Left renal cortex interstitium (tissue), 4 donors: ENCODE measurements at regions not wholly inside any gene's neighbourhood (a gene's known extent, or its start where the extent isn't known, plus 50 kb on each side); places are given as distances from the start of the nearest gene placed in this dataset.
A peak's percentile ranks its signal among the peaks of the same experiment; 100 is the strongest.
"Not testable (repeated sequence)": the region's sequence is repeated elsewhere in the genome, so short reads cannot be mapped to it uniquely, and the experiment has no call there.

Experiments
- DNase-seq, 4 donors: peaks; one replicate each; pipeline ENCODE4 v3.0.0-alpha.2; 2013; ENCODE audit warnings: low read depth in 4 of 4, low spot score in 2 of 4, missing footprints in 1 of 4

GRCh38 chr18:59980188-59980637, 80.4 kb downstream of the PMAIP1 start:
- DNase-seq = no peak

DNA sequence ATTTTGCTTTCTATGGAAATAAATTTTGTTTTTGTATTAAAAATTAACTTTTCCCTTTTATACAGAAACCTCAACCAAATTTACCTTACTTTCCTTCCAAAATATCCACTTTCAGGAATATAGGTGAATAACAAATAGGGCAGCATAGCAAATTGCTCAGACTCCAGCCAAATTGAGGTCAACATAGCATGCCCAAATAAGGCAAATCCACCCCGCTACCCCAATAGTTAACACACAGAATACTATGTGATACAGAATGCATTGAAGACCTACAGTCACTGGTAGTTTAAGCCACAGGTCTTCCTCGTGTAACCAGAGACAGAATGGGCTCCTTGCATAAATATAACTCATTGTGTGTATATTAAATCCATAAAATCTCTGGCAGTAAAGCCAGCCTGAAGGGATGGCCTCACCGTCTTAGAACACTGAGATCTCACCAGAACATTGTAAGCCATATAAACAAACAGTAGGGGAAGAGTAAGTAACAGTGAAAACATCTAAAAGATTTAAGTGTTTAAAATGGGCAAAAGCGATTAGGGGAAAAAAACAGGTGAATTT, 72.2 kb downstream of the PMAIP1 start:
- DNase-seq = no peak

- DNase-seq = not testable (repeated sequence)
Measured at GRCh38 chr18:59971144-59971543, 71.3 kb downstream of the PMAIP1 start.

DNA sequence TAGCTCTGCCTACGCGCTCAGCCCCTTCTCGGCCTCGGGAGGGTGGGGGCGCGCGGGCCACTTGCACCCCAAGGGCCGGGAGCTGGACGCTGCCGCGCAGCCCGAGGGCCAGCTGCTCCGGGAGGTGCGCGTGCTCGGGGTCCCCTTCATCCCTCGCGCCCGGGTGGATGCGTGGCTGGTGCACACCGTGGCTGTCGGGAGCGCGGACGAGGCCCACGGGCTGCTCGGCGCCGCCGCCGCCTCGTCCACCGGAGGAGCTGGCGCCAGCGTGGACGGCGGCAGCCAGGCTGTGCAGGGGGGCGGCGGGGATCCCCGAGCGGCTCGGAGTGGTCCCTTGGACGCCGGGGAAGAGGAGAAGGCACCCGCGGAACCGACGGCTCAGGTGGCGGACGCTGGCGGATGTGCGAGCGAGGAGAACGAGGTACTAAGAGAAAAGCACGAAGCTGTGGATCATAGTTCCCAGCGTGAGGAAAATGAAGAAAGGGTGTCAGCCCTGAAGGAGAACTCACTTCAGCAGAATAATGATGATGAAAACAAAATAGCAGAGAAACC, 69.8 kb downstream of the PMAIP1 start:
- DNase-seq = not testable (repeated sequence)

- no peak for DNase-seq
Measured at GRCh38 chr18:59968583-59968982, 68.8 kb downstream of the PMAIP1 start.

- DNase-seq = no peak
Measured at GRCh38 chr18:59967878-59968277, 68.1 kb downstream of the PMAIP1 start.

- no peak for DNase-seq
Measured at GRCh38 chr18:59966913-59967312, 67.1 kb downstream of the PMAIP1 start.

DNA sequence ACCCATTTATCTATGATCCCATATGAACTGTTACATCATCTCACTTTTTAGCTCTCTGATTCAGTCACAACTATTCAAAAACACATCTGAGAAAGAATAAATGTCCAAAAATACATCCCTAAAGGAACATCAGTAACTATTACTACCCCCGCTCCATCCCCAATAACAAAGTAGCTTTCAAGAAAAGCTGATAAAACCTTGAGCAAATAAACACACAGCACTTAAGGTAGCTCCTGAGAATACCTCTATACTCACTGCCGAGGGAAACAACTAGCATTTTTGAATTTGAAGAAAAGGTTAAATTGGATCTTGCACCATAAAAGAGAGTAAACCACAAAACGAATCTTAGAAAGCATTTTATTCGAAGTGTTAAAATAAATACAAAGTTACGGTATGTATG, 63.4 kb downstream of the PMAIP1 start:
- no peak for DNase-seq

DNA sequence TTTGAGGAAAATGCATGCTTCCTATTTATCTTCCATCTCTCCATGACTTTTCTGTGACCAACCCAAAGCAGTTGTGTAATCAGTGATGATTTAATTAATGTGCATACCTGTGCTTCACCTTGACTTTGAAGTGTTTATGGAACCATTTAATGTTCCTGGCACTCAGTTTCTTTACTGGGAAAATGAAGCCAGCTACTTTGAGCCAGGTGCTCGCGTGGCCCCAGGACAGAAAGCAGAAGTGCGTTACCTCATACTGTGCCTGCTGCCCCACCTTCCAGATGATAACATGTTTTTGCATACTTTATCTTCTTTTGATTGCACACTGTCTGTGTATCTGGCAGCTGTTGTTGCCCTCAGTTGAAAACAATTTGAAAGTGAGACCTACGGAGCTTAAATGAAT, 61.3 kb downstream of the PMAIP1 start:
- no peak for DNase-seq

- no peak for DNase-seq
Measured at GRCh38 chr18:59960272-59960671, 60.5 kb downstream of the PMAIP1 start.

DNA sequence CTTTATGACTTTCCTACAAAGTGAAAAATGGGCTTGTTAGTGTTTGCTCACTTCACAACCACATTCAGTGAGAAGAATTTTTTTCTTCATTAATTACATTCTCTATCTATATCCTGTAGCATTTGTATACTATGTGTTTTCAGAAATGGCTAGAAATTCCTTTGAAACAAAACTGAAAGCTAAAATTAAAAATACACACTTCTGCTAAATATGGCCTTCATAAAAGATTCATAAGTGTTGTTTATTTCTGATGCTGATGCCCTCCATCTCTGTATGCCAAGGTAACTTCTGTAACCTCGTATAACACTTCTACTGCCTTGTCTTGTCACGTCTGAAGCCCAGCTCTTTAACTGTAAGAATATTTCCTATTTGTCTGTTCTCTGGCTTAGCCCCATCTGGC, 59.8 kb downstream of the PMAIP1 start:
- no peak for DNase-seq

DNA sequence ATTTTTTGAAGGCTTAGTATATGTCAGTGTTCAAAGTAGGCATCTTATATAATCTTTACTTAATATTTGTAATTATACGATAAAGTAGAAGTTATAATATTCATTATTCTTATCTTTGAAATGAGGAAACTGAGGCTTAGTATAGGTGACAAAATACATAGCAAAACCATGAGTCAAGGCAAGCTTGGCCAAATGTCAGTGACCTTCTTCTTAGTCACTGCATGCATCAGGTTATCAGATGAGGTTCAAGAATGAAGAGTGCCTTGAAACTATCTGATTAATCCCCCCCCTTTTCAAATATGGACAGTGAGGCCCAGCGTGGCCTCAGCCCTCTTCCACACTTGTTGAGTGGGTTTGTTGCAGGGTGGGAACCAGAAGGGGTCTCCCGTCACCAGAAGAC, 59.3 kb downstream of the PMAIP1 start:
- no peak for DNase-seq

DNA sequence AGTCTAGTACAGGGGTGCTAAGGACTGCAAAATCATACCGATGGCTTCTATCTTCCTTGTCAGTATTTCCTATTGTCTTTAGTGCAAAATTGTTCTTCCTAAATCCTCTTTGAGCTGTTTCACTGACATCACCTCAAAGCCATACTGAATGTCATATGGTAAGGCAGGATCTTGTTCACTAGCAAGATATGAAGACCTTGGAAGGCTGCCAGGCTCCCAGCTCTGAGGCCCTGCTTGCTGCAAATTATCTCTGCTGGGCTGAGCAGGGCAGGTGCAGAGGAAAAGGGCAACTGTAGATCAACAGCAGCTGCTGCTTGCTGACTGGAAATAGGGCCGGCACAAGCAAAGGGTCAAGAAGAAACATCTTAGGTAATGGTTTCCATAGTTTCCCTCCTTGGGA, 58.2 kb downstream of the PMAIP1 start:
- DNase-seq = peak in 1 of 4 donors; percentile 21

DNA sequence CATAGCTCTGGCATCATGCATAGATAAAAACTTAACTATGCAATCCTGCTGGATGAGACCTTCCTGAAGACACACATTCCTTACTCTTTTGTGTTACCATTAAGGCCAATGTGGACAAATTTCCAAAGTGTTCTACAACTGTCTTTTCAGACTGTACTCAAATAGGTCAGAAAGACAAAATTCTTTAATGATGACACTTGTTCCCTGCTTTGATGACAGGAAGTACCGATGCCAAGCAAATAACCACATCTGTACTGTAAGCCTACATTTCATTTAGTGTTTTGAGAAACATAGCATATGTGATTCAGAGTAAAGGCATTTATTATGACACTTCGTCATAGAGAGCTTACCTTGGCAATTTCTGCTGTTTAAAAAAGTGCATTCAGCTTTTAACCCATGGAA, 55.0 kb downstream of the PMAIP1 start:
- no peak for DNase-seq

- no peak for DNase-seq
Measured at GRCh38 chr18:59954241-59954640, 54.4 kb downstream of the PMAIP1 start.
